ENCODE measurements at regions not wholly inside any gene's neighbourhood (a gene's known extent, or its start where the extent isn't known, plus 50 kb on each side); places are given as distances from the start of the nearest gene placed in this dataset.

DNA sequence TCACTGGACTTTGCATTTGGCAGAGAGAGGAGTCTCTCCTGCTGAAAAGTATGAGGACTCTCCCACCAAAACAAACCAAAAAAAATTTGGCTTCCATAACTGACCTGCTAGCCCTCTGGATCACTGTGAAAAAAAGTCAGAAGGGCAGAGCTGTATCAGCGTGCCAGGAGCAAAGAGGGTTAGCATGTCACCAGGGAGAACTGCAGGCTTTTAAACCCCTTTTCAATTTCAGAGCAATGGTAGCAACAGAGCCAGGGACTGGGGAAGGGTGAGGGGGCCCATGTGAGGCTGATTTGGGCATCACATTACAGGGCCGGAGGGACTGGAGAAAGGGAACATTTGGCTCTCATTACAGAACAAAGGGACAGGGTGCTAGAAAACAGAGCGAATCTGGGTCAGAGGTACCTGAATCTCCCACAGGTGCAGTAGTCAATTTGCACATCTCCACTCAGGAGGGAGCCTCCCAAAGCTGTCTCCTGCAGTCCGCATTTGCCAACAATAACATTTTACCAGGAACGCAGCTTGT is 185.7 kb upstream of the EYA4 start:
- no peak overlapping the region for H3K4me3 Mint-ChIP-seq
- no peaks in the 10 kb centered on the region for H4K20me1 ChIP-seq (ENCODE audit: control insufficient read depth, insufficient read depth, insufficient read length)
- no CpG with 5 or more reads among the region's 5 CpGs for WGBS (ENCODE audit: extremely low coverage, insufficient read length, low lambda C conversion rate)
- H4K8ac ChIP-seq (replicated peaks; ENCODE audit: insufficient read length, low read depth, low read length) = no peak overlapping the region
- DNase-seq = peak; percentile 62
- peak overlapping the region; percentile 1 for H2AFZ ChIP-seq (ENCODE audit: low read length)
- no peaks in the 10 kb centered on the region for H3K79me2 ChIP-seq (ENCODE audit: insufficient read depth, low read length)
- no peak overlapping the region for H3K56ac ChIP-seq (ENCODE audit: insufficient read length, low read depth, low read length)
- peak overlapping the region; percentile 1 for H3K27ac ChIP-seq (ENCODE audit: insufficient read length, low read depth, low read length)
- H3K9ac ChIP-seq (ENCODE audit: extremely low read depth, insufficient read length, low read length) = no peak overlapping the region
- H3K18ac ChIP-seq (ENCODE audit: insufficient read length, low read depth, low read length) = no peak overlapping the region
- H3K27me3 ChIP-seq (ENCODE audit: insufficient read depth, low read length) = no peaks in the 10 kb centered on the region
- H3K9me3 Mint-ChIP-seq = no peaks in the 10 kb centered on the region
- H3K4me1 Mint-ChIP-seq = peaks cover 27 to 35% of the 10 kb centered on the region in 2 experiments
- H2BK5ac ChIP-seq (ENCODE audit: insufficient read length, low read length) = no peak overlapping the region
- no peak overlapping the region for H3K14ac ChIP-seq (ENCODE audit: insufficient read depth, low read length)
- no peaks in the 10 kb centered on the region for H3K9me3 ChIP-seq (ENCODE audit: control insufficient read depth, low read depth, low read length)
- peaks cover 6% of the 10 kb centered on the region; the same call in 1 of the 2 replicates for H3K4me1 ChIP-seq (ENCODE audit: insufficient read depth, low read length)
- H3T11ph ChIP-seq (ENCODE audit: low read length) = no peak overlapping the region
- TF ChIP-seq, protein P1, sequence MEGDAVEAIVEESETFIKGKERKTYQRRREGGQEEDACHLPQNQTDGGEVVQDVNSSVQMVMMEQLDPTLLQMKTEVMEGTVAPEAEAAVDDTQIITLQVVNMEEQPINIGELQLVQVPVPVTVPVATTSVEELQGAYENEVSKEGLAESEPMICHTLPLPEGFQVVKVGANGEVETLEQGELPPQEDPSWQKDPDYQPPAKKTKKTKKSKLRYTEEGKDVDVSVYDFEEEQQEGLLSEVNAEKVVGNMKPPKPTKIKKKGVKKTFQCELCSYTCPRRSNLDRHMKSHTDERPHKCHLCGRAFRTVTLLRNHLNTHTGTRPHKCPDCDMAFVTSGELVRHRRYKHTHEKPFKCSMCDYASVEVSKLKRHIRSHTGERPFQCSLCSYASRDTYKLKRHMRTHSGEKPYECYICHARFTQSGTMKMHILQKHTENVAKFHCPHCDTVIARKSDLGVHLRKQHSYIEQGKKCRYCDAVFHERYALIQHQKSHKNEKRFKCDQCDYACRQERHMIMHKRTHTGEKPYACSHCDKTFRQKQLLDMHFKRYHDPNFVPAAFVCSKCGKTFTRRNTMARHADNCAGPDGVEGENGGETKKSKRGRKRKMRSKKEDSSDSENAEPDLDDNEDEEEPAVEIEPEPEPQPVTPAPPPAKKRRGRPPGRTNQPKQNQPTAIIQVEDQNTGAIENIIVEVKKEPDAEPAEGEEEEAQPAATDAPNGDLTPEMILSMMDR (conservative IDR thresholded peaks at IDR 0.05) = no peak
- H3K23ac ChIP-seq (ENCODE audit: insufficient read length, low read depth, low read length) = no peak overlapping the region
- no peaks in the 10 kb centered on the region for H3K27me3 Mint-ChIP-seq (ENCODE audit: low read depth)
- H3K23me2 ChIP-seq (ENCODE audit: insufficient read length, low read depth, low read length, poor library complexity, severe bottlenecking) = no peaks in the 10 kb centered on the region
- no peak overlapping the region for H4K5ac ChIP-seq (ENCODE audit: insufficient read length, low read depth, low read length)
- H2BK120ac ChIP-seq (ENCODE audit: low read depth, low read length, poor library complexity, severe bottlenecking) = no peak overlapping the region
- H3K4me2 ChIP-seq (ENCODE audit: insufficient read depth, insufficient read length, low read length) = peak overlapping the region; percentile 2
- no peak overlapping the region for H2BK15ac ChIP-seq (ENCODE audit: low read depth, low read length)
- H2BK12ac ChIP-seq (ENCODE audit: insufficient read length, low read depth, low read length) = no peak overlapping the region
- no peak overlapping the region for H2AK5ac ChIP-seq (ENCODE audit: insufficient read length, low read length)
- H3K79me1 ChIP-seq (ENCODE audit: insufficient read depth, low read depth, low read length, poor library complexity, severe bottlenecking) = no peaks in the 10 kb centered on the region
- H3K27ac Mint-ChIP-seq = peak overlapping the region; percentile 79 to 94 (median 91)
- no peak overlapping the region for H4K91ac ChIP-seq (ENCODE audit: insufficient read length, low read depth, low read length)
- no peaks in the 10 kb centered on the region for H3K36me3 Mint-ChIP-seq (ENCODE audit: insufficient read depth in 1 of 3, low read depth in 3 of 3)
- H3K4ac ChIP-seq (ENCODE audit: low read depth, low read length) = no peak overlapping the region
- H2BK20ac ChIP-seq (ENCODE audit: low read depth, low read length, poor library complexity, severe bottlenecking) = no peak overlapping the region
